Loucy (cell line): ENCODE measurements at regions not wholly inside any gene's neighbourhood (a gene's known extent, or its start where the extent isn't known, plus 50 kb on each side); places are given as distances from the start of the nearest gene placed in this dataset.

Experiments used
- H2AFZ ChIP-seq: fragments of 200-600 bp; sonication (generic); 2 replicates; pipeline ENCODE4 v1.6.0; 2016; ENCODE audit warnings: antibody characterized with exemption, mild to moderate bottlenecking, low read length, moderate library complexity
- H3F3A ChIP-seq: fragments of 200-600 bp; 2 replicates; pipeline ENCODE4 v1.6.0; 2016; ENCODE audit warnings: antibody characterized with exemption, low read depth, mild to moderate bottlenecking
- H3K27me3 ChIP-seq: fragments of 200-600 bp; sonication (generic); 2 replicates; pipeline ENCODE4 v1.6.1; 2014; ENCODE audit warnings: low read length, mild to moderate bottlenecking; ENCODE audit not compliant: insufficient read depth, poor library complexity, severe bottlenecking
- H3K36me3 ChIP-seq: fragments of 200-600 bp; sonication (generic); 2 replicates; pipeline ENCODE4 v1.6.1; 2016; ENCODE audit warnings: low read length; ENCODE audit not compliant: insufficient read depth
- H3K4me1 ChIP-seq: fragments of 200-600 bp; sonication (generic); 2 replicates; pipeline ENCODE4 v1.5.1; 2014; ENCODE audit warnings: low read length, mild to moderate bottlenecking; ENCODE audit not compliant: insufficient read depth, poor library complexity, severe bottlenecking
- H3K4me2 ChIP-seq: fragments of 200-600 bp; sonication (generic); 2 replicates; pipeline ENCODE4 v1.6.0; 2014; ENCODE audit warnings: antibody characterized with exemption, low read length, low read depth, mild to moderate bottlenecking; ENCODE audit not compliant: poor library complexity, severe bottlenecking
- H3K4me3 ChIP-seq: fragments of 200-600 bp; sonication (generic); 2 replicates; pipeline ENCODE4 v1.5.1; 2014; ENCODE audit warnings: low read length, mild to moderate bottlenecking, mixed read lengths; ENCODE audit not compliant: poor library complexity, severe bottlenecking
- H3K79me2 ChIP-seq: fragments of 200-600 bp; sonication (generic); 2 replicates; pipeline ENCODE4 v1.6.1; 2014; ENCODE audit warnings: low read length; ENCODE audit not compliant: insufficient read depth
- H3K9ac ChIP-seq: fragments of 200-600 bp; sonication (generic); 2 replicates; pipeline ENCODE4 v1.6.0; 2014; ENCODE audit warnings: mild to moderate bottlenecking, low read depth, low read length, moderate library complexity; ENCODE audit not compliant: poor library complexity, severe bottlenecking
- H3K9me2 ChIP-seq: fragments of 200-600 bp; sonication (generic); replicated peaks from 2 replicates; pipeline ENCODE4 v1.6.1; 2016; ENCODE audit warnings: low read depth, low read length, mixed read lengths
- H3K9me3 ChIP-seq: fragments of 200-600 bp; sonication (generic); 2 replicates; pipeline ENCODE4 v1.6.1; 2014; ENCODE audit warnings: mild to moderate bottlenecking, antibody characterized with exemption, low read length, low read depth; ENCODE audit not compliant: insufficient read depth
- H4K20me1 ChIP-seq: fragments of 200-600 bp; sonication (generic); 2 replicates; pipeline ENCODE4 v1.6.0; 2014; ENCODE audit warnings: antibody characterized with exemption, low read length, mild to moderate bottlenecking; ENCODE audit not compliant: insufficient read depth, poor library complexity, severe bottlenecking
- EZH2phosphoT487 ChIP-seq: fragments of 200-600 bp; IDR thresholded peaks from 2 replicates; pipeline ENCODE4 v1.6.1; 2018; ENCODE audit warnings: antibody characterized with exemption, mild to moderate bottlenecking, moderate library complexity, borderline replicate concordance
- TF ChIP-seq, protein P1 (sequence below): fragments of 200-600 bp; sonication (generic); conservative IDR thresholded peaks from 2 replicates; pipeline ENCODE4 v1.5.1; 2014; ENCODE audit warnings: mild to moderate bottlenecking, antibody characterized with exemption, low read length

- no peaks in the 10 kb centered on the region for H4K20me1 ChIP-seq
Observed at GRCh38 chr4:155542415-155542814, 124.2 kb upstream of the GUCY1A1 start.

DNA sequence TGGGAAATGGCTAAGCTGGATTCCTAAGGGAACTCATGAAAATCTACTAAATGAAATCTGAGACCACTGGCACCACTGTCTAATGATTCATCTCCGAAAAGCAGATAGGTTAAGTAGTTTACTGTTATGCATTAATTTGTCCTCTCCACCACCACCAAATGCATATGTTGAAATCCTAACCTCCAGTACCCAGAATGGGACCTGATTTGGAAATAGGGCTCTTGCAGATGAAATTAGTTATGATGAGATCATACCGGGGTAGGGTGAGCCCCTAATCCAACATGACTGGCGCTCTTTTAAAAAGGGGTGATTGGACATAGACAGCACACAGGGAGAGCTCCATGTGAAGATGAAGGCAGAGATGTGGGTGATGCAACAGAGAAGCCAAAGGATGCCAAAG lies 124.9 kb upstream of the GUCY1A1 start:
- peaks cover 21% of the 10 kb centered on the region for H3K4me1 ChIP-seq
- no peaks in the 10 kb centered on the region for H3K79me2 ChIP-seq
- TF ChIP-seq, protein P1, sequence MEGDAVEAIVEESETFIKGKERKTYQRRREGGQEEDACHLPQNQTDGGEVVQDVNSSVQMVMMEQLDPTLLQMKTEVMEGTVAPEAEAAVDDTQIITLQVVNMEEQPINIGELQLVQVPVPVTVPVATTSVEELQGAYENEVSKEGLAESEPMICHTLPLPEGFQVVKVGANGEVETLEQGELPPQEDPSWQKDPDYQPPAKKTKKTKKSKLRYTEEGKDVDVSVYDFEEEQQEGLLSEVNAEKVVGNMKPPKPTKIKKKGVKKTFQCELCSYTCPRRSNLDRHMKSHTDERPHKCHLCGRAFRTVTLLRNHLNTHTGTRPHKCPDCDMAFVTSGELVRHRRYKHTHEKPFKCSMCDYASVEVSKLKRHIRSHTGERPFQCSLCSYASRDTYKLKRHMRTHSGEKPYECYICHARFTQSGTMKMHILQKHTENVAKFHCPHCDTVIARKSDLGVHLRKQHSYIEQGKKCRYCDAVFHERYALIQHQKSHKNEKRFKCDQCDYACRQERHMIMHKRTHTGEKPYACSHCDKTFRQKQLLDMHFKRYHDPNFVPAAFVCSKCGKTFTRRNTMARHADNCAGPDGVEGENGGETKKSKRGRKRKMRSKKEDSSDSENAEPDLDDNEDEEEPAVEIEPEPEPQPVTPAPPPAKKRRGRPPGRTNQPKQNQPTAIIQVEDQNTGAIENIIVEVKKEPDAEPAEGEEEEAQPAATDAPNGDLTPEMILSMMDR = no peak
- no peak for TF ChIP-seq EZH2phosphoT487
- H3K9me3 ChIP-seq = no peaks in the 10 kb centered on the region
- H3F3A ChIP-seq = no peaks in the 10 kb centered on the region
- no peaks in the 10 kb centered on the region for H3K9me2 ChIP-seq
- H3K9ac ChIP-seq = no peak overlapping the region
- no peaks in the 10 kb centered on the region for H4K20me1 ChIP-seq
- H2AFZ ChIP-seq = 0 out of 2 replicates have a peak overlapping the region, but pooled peaks have one; percentile 11
- no peak overlapping the region for H3K4me2 ChIP-seq
- H3K4me3 ChIP-seq = no peak overlapping the region
- H3K36me3 ChIP-seq = no peaks in the 10 kb centered on the region
- H3K27me3 ChIP-seq = no peaks in the 10 kb centered on the region

More at GRCh38 chr4:155542415-155542814, 124.2 kb upstream of the GUCY1A1 start:
- Histone ChIP-seq H3K79me2 (no peaks in the 10 kb centered on the region), H3K27me3 (no peaks in the 10 kb centered on the region), H3K4me1 (peaks cover 21% of the 10 kb centered on the region), H3F3A (no peaks in the 10 kb centered on the region), H2AFZ (no peak overlapping the region), H3K9me2 (no peaks in the 10 kb centered on the region), H3K4me3 (no peak overlapping the region), H3K36me3 (no peaks in the 10 kb centered on the region), H3K9ac (no peak overlapping the region), H3K9me3 (no peaks in the 10 kb centered on the region), H3K4me2 (no peak overlapping the region)
- TF ChIP-seq EZH2phosphoT487 = no peak
- TF ChIP-seq, protein P1 = no peak

DNA sequence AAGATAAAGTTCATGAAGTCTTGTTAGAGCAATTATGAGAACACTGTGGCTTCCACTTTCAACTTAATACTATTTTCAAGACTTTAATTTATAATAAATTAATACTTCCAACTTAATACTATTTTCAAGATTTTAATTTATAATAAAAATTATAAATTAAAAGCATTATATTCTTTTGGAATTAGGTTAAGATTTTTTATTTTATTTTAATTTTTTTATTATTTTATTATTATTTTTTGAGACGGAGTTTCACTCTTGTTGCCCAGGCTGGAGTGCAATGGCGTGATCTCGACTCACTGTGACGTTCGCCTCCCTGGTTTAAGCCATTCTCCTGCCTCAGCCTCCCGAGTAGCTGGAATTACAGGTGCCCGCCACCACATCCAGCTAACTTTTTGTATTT lies 126.0 kb upstream of the GUCY1A1 start:
- H4K20me1 ChIP-seq = no peaks in the 10 kb centered on the region
- no peak overlapping the region for H2AFZ ChIP-seq
- no peak overlapping the region for H3K9ac ChIP-seq
- H3K27me3 ChIP-seq = no peaks in the 10 kb centered on the region
- no peaks in the 10 kb centered on the region for H3K36me3 ChIP-seq
- no peaks in the 10 kb centered on the region for H3K9me3 ChIP-seq
- peaks cover 21% of the 10 kb centered on the region for H3K4me1 ChIP-seq
- H3K9me2 ChIP-seq = no peaks in the 10 kb centered on the region
- H3K79me2 ChIP-seq = no peaks in the 10 kb centered on the region
- TF ChIP-seq, protein P1 = no peak
- TF ChIP-seq EZH2phosphoT487 = no peak
- no peak overlapping the region for H3K4me3 ChIP-seq
- no peak overlapping the region for H3K4me2 ChIP-seq
- H3F3A ChIP-seq = no peaks in the 10 kb centered on the region
